T-helper 1 cell treated with Interleukin-12 subunit alpha and Interleukin-12 subunit beta and Interleukin-4 antibody, amounts not matched to agents 30 ng/mL and 1 ng/mL, for 36 hours (primary cell): ENCODE measurements at regions not wholly inside any gene's neighbourhood (a gene's known extent, or its start where the extent isn't known, plus 50 kb on each side); places are given as distances from the start of the nearest gene placed in this dataset.
"Not testable (repeated sequence)": the region's sequence is repeated elsewhere in the genome, so short reads cannot be mapped to it uniquely, and the experiment has no call there.

Experiments
- intact Hi-C: fragments of 100-400 bp; cut with micrococcal nuclease; formaldehyde crosslinking; loops from one replicate; pipeline ENCODE4 v1.15.1; 2024

- intact Hi-C loops, result no loop called here
Observed at GRCh38 chr4:72690771-72691170, 121.8 kb upstream of the ADAMTS3 start.

GRCh38 chr4:72689923-72690322, 120.9 kb upstream of the ADAMTS3 start:
- intact Hi-C loops, result no loop called here

GRCh38 chr4:72686390-72686789, 117.4 kb upstream of the ADAMTS3 start:
- intact Hi-C loops, result not testable (repeated sequence)

- intact Hi-C loops, result no loop called here
Observed at GRCh38 chr4:72679666-72680065, 110.6 kb upstream of the ADAMTS3 start.

- intact Hi-C loops, result no loop called here
Observed at GRCh38 chr4:72677886-72678285, 108.9 kb upstream of the ADAMTS3 start.

- intact Hi-C loops, result no loop called here
Observed at GRCh38 chr4:72677265-72677664, 108.2 kb upstream of the ADAMTS3 start.

- intact Hi-C loops, result no loop called here
Observed at GRCh38 chr4:72671980-72672379, 103.0 kb upstream of the ADAMTS3 start.

GRCh38 chr4:72670521-72670920, 101.5 kb upstream of the ADAMTS3 start:
- intact Hi-C loops, result no loop called here

GRCh38 chr4:72666910-72667309, 97.9 kb upstream of the ADAMTS3 start:
- intact Hi-C loops, result no loop called here

- intact Hi-C loops, result no loop called here
Observed at GRCh38 chr4:72665171-72665968, 96.3 kb upstream of the ADAMTS3 start.

GRCh38 chr4:72663828-72664227, 94.8 kb upstream of the ADAMTS3 start:
- intact Hi-C loops, result no loop called here

GRCh38 chr4:72661830-72662229, 92.8 kb upstream of the ADAMTS3 start:
- intact Hi-C loops, result no loop called here

- intact Hi-C loops, result no loop called here
Observed at GRCh38 chr4:72641611-72642010, 72.6 kb upstream of the ADAMTS3 start.

- intact Hi-C loops, result not testable (repeated sequence)
Observed at GRCh38 chr4:72636866-72637265, 67.8 kb upstream of the ADAMTS3 start.

GRCh38 chr4:72635931-72636330, 66.9 kb upstream of the ADAMTS3 start:
- intact Hi-C loops, result not testable (repeated sequence)

GRCh38 chr4:72632253-72632652, 63.2 kb upstream of the ADAMTS3 start:
- intact Hi-C loops, result not testable (repeated sequence)

- intact Hi-C loops, result no loop called here
Observed at GRCh38 chr4:72631296-72631695, 62.3 kb upstream of the ADAMTS3 start.

GRCh38 chr4:72629540-72629939, 60.5 kb upstream of the ADAMTS3 start:
- intact Hi-C loops, result no loop called here

- intact Hi-C loops, result no loop called here
Observed at GRCh38 chr4:72627723-72628122, 58.7 kb upstream of the ADAMTS3 start.
